Naive thymus-derived CD4-positive, alpha-beta T cell (primary cell): ENCODE measurements at regions not wholly inside any gene's neighbourhood (a gene's known extent, or its start where the extent isn't known, plus 50 kb on each side); places are given as distances from the start of the nearest gene placed in this dataset.

Source experiments
- ATAC-seq: fragments of 150-1000 bp; cut with Tn5 transposase; 2 replicates; pipeline ENCODE4 v1.10.0; 2021; ENCODE audit warnings: mild to moderate bottlenecking, moderate library complexity
- CTCF ChIA-PET: fragments of 350-600 bp; sonication (Branson Sonifier 250); formaldehyde crosslinking; loops from one replicate; lab custom pipeline; 2021; ENCODE audit warnings: antibody characterized with exemption; lab: Charles Lee
- POLR2A ChIA-PET: fragments of 350-600 bp; sonication (Branson Sonifier 250); formaldehyde crosslinking; loops from one replicate; lab custom pipeline; 2021; ENCODE audit warnings: antibody characterized with exemption, inconsistent platforms; lab: Charles Lee
- DNase-seq, 9 donors: peaks; one replicate each; pipeline versions ENCODE4 v3.0.0 to v3.0.0-alpha.2; 2020 to 2022; ENCODE audit warnings: mixed read lengths in 1 of 9
- H3K27ac ChIP-seq: one replicate; pipeline ENCODE4 v1.7.0; 2013; ENCODE audit warnings: mild to moderate bottlenecking, low read depth, low read length, moderate library complexity
- H3K27me3 ChIP-seq, 2 donors: one replicate each; pipeline ENCODE4 v1.7.0; 2013; ENCODE audit warnings: low read length in 2 of 2, mild to moderate bottlenecking in 2 of 2, moderate library complexity in 2 of 2; ENCODE audit not compliant: control insufficient read depth in 2 of 2, insufficient read depth in 2 of 2
- H3K36me3 ChIP-seq, 3 experiments: 1 replicate in 2 of 3; 2 replicates in 1 of 3; pipeline ENCODE4 v1.7.0; 2013; ENCODE audit warnings: low read length in 3 of 3, mild to moderate bottlenecking in 3 of 3, moderate library complexity in 1 of 3; ENCODE audit not compliant: insufficient read depth in 3 of 3, control insufficient read depth in 2 of 3
- H3K4me1 ChIP-seq, 2 donors: one replicate each; pipeline ENCODE4 v1.7.0; 2013; ENCODE audit warnings: low read length in 2 of 2, mild to moderate bottlenecking in 2 of 2, moderate library complexity in 1 of 2; ENCODE audit not compliant: control insufficient read depth in 2 of 2, insufficient read depth in 2 of 2
- H3K4me3 ChIP-seq: 2 replicates; pipeline ENCODE4 v1.7.0; 2013; ENCODE audit warnings: mild to moderate bottlenecking, low read length
- H3K9me3 ChIP-seq, 3 experiments: 1 replicate in 2 of 3; 2 replicates in 1 of 3; pipeline ENCODE4 v1.7.0; 2013; ENCODE audit warnings: low read length in 3 of 3; ENCODE audit not compliant: control insufficient read depth in 2 of 3
- H3K27ac Mint-ChIP-seq, 9 donors: one replicate each; pipeline ENCODE4 v1.8.0; 2020 to 2022; ENCODE audit warnings: mixed read lengths in 9 of 9, mild to moderate bottlenecking in 8 of 9, moderate library complexity in 5 of 9, inconsistent platforms in 2 of 9
- H3K27me3 Mint-ChIP-seq, 5 donors: one replicate each; pipeline ENCODE4 v1.8.0; 2021 to 2022; ENCODE audit warnings: mixed read lengths in 5 of 5, mild to moderate bottlenecking in 1 of 5
- H3K36me3 Mint-ChIP-seq, 5 donors: one replicate each; pipeline ENCODE4 v1.8.0; 2020 to 2022; ENCODE audit warnings: mixed read lengths in 5 of 5, mild to moderate bottlenecking in 3 of 5, inconsistent platforms in 1 of 5
- H3K4me1 Mint-ChIP-seq, 7 donors: one replicate each; pipeline ENCODE4 v1.8.0; 2020 to 2022; ENCODE audit warnings: mixed read lengths in 7 of 7, mild to moderate bottlenecking in 3 of 7, inconsistent platforms in 1 of 7
- H3K4me3 Mint-ChIP-seq, 10 donors: one replicate each; pipeline ENCODE4 v1.8.0; 2020 to 2022; ENCODE audit warnings: mild to moderate bottlenecking in 10 of 10, mixed read lengths in 10 of 10, moderate library complexity in 6 of 10, inconsistent platforms in 2 of 10
- H3K9me3 Mint-ChIP-seq, 11 donors: one replicate each; pipeline ENCODE4 v1.8.0; 2020 to 2022; ENCODE audit warnings: mixed read lengths in 11 of 11, mild to moderate bottlenecking in 4 of 11, inconsistent platforms in 1 of 11, moderate library complexity in 1 of 11
- intact Hi-C, 2 donors: fragments of 100-400 bp; cut with micrococcal nuclease; formaldehyde crosslinking; loops; one replicate each; pipeline ENCODE4 v1.15.1; 2023

DNA sequence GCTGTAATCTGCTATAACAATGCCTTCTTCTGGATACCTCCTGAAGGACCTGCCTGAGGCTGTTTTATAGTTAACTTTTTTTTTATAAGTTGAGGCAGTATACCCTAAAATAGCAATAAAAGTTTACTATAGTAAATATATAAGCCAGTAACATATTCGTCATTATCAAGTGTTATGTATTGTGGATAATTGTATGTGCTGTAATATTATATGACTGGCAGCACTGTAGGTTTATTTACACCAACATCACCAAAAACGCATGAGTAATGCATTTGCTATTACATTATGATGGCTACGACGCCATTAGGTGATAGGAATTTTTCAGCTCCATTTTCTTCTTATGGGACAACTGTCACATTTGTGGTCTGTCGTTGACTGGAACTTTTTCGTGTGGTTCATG lies 237.2 kb upstream of the PITX2 start:
- intact Hi-C loops = no loop called here
- Mint-ChIP-seq H3K4me3 (no peak overlapping the region), H3K27ac (no peak overlapping the region), H3K27me3 (no peaks in the 10 kb centered on the region), H3K4me1 (no peaks in the 10 kb centered on the region), H3K9me3 (peaks cover 0 to 5% (median 0%) of the 10 kb centered on the region in 11 donors), H3K36me3 (no peaks in the 10 kb centered on the region)
- DNase-seq (no peak), ATAC-seq (no peak)
- Histone ChIP-seq H3K36me3 (no peaks in the 10 kb centered on the region), H3K4me3 (no peak overlapping the region), H3K27me3 (no peaks in the 10 kb centered on the region), H3K4me1 (no peaks in the 10 kb centered on the region), H3K27ac (no peak overlapping the region), H3K9me3 (peaks cover 0 to 3% (median 0%) of the 10 kb centered on the region in 3 experiments)
- POLR2A ChIA-PET = no interaction called here
- CTCF ChIA-PET = no interaction called here

DNA sequence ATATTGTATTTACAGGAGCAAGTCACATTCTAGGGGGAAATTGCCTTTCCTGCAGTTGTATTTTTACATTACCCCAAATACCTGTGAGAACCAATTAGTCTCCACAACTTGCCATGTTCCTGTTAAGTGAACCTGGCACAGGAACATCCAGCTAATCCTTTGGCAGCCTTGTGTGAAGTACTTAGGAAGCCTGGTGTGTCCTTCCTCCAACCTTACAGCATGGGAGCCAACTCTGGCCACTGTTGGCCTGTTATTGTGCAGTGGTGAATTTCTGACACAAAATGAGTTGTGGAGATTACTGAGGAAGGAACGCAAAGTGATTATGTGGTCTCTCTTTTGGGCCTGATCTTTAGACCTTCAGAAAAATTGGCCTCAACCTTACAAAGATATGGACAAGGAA lies 238.0 kb upstream of the PITX2 start:
- intact Hi-C loops = no loop called here
- no peaks in the 10 kb centered on the region for H3K36me3 Mint-ChIP-seq
- no peak overlapping the region for H3K4me3 Mint-ChIP-seq
- no peak for ATAC-seq
- CTCF ChIA-PET = no interaction called here
- no peaks in the 10 kb centered on the region for H3K36me3 ChIP-seq
- POLR2A ChIA-PET = no interaction called here
- no peaks in the 10 kb centered on the region for H3K4me1 Mint-ChIP-seq
- no peaks in the 10 kb centered on the region for H3K4me1 ChIP-seq
- H3K27me3 Mint-ChIP-seq = no peaks in the 10 kb centered on the region
- H3K27ac Mint-ChIP-seq = no peak overlapping the region
- no peaks in the 10 kb centered on the region for H3K9me3 ChIP-seq
- DNase-seq = no peak
- no peak overlapping the region for H3K27ac ChIP-seq
- no peak overlapping the region for H3K4me3 ChIP-seq
- H3K9me3 Mint-ChIP-seq = peaks cover 0 to 5% (median 0%) of the 10 kb centered on the region in 11 donors
- no peaks in the 10 kb centered on the region for H3K27me3 ChIP-seq

DNA sequence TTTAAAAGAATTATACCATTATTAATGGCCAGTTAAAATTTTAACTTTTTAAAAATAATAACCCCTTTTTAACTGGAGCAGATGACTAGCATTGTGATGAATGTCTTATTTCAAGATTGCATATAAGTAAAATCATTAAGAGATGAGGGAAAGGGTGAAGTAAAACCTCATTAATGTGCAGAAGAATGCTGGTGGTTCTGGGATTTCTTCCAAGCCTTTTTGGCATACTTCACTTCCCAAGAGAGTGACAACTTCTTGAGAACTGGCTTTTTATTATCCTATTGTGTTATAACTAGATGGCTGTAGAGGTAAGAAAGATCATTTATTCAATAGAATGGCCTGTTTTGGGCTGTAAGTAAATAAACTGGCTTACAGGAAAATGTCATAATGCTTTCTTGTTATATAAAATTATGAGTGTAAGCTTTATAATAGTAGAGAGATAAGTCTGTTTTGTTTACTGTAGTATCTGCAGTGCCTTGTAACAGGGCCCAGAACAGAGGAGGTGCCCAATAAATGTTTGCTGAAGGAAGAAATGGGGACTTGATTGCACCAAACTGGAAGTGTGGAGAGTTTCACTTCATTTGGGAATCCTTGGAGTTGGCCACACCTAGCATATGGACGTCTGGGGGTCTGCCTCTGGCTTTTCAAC lies 242.9 kb upstream of the PITX2 start:
- ChIA-PET POLR2A (no interaction called here), CTCF (no interaction called here)
- no peaks in the 10 kb centered on the region for H3K27me3 ChIP-seq
- intact Hi-C loops = no loop called here
- Mint-ChIP-seq H3K4me3 (no peak overlapping the region), H3K36me3 (no peaks in the 10 kb centered on the region), H3K27ac (no peak overlapping the region), H3K4me1 (peaks cover 0 to 4% (median 0%) of the 10 kb centered on the region in 7 donors), H3K9me3 (peaks cover 0 to 6% (median 0%) of the 10 kb centered on the region in 11 donors), H3K27me3 (no peaks in the 10 kb centered on the region)
- H3K9me3 ChIP-seq = no peaks in the 10 kb centered on the region
- ATAC-seq (no peak), DNase-seq (no peak)
- H3K4me1 ChIP-seq = no peaks in the 10 kb centered on the region
- H3K27ac ChIP-seq = no peak overlapping the region
- no peaks in the 10 kb centered on the region for H3K36me3 ChIP-seq
- H3K4me3 ChIP-seq = no peak overlapping the region

DNA sequence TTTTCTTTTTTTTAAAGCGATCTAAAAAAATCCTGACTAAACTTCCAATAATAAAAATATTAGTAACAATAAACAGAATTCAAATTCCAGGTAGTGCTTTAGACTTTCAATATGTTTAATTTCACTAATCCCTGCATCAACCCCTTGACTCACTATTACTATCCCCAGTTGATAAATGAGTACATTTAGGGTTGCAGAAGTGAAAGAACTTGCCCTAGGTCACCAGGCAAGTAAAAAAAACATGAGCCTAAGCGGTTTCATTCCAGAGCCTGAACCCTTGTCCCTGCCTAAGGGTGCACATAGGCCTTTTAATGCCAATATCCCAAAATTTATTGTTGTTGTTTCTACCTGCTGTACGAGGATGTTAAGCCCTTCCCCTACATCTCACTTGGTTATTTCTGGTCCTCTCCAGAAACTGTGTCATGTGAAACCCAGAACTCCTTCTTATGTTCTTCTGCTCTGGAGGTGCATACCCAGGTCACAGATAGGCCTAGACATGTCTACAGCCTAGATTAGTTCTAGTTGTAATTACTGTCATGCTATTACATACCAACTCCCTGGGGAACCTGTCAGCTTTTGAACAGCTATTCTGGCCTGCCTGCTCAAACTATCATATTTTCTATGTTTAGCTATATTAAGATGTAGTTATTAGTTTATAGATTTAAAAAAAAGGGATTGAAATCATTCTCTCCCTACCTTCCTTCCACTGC lies 244.5 kb upstream of the PITX2 start:
- ChIA-PET CTCF (no interaction called here), POLR2A (no interaction called here)
- intact Hi-C loops = no loop called here
- DNase-seq (no peak), ATAC-seq (no peak)
- Mint-ChIP-seq H3K36me3 (no peaks in the 10 kb centered on the region), H3K4me3 (no peak overlapping the region), H3K9me3 (peaks cover 0 to 6% (median 0%) of the 10 kb centered on the region in 11 donors), H3K27me3 (no peaks in the 10 kb centered on the region), H3K27ac (no peak overlapping the region), H3K4me1 (peaks cover 0 to 4% (median 0%) of the 10 kb centered on the region in 7 donors)
- Histone ChIP-seq H3K4me1 (no peaks in the 10 kb centered on the region), H3K27me3 (no peaks in the 10 kb centered on the region), H3K27ac (no peak overlapping the region), H3K36me3 (no peaks in the 10 kb centered on the region), H3K4me3 (no peak overlapping the region), H3K9me3 (no peaks in the 10 kb centered on the region)

DNA sequence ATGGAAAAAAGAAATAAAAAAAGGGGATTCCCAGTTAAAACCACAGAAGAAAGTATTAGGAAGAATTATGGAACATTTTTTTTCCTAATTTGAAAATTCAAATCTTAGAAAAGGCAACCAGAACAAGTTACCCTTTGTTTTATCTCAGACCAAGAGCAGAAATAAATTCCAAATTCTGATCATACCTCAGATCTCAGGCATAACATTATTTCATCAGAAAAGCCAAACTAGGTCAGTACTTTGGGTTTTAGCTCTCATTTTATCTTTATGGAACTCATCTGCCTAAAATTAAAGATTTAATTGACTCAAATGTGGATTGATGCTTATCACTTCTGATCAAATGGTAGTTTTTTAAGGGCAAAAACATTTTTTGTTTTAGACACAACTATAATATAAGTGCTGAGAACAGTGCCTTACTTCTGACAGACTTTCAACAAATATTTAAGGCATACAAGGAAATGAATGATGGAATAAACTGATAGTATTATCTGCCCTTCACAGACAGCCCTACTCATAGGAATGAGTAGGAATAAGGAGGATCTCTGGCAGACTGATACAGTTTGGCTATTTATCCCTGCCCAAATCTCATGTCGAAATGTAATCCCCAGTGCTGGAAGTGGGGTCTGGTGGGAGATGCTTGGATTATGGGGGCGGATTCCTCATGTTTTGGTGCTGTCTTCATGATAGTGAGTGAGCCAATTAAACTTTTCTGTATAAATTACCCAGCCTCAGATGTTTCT lies 245.3 kb upstream of the PITX2 start:
- ChIA-PET POLR2A (no interaction called here), CTCF (no interaction called here)
- no peak for ATAC-seq
- peaks cover 0 to 6% (median 0%) of the 10 kb centered on the region in 11 donors for H3K9me3 Mint-ChIP-seq
- H3K4me1 Mint-ChIP-seq = peaks cover 0 to 4% (median 0%) of the 10 kb centered on the region in 7 donors
- no peak for DNase-seq
- intact Hi-C loops = no loop called here
- H3K4me1 ChIP-seq = no peaks in the 10 kb centered on the region
- no peak overlapping the region for H3K27ac ChIP-seq
- H3K27me3 ChIP-seq = no peaks in the 10 kb centered on the region
- H3K9me3 ChIP-seq = no peaks in the 10 kb centered on the region
- no peaks in the 10 kb centered on the region for H3K27me3 Mint-ChIP-seq
- H3K36me3 Mint-ChIP-seq = no peaks in the 10 kb centered on the region
- no peak overlapping the region for H3K4me3 ChIP-seq
- no peaks in the 10 kb centered on the region for H3K36me3 ChIP-seq
- H3K27ac Mint-ChIP-seq = no peak overlapping the region
- H3K4me3 Mint-ChIP-seq = no peak overlapping the region

DNA sequence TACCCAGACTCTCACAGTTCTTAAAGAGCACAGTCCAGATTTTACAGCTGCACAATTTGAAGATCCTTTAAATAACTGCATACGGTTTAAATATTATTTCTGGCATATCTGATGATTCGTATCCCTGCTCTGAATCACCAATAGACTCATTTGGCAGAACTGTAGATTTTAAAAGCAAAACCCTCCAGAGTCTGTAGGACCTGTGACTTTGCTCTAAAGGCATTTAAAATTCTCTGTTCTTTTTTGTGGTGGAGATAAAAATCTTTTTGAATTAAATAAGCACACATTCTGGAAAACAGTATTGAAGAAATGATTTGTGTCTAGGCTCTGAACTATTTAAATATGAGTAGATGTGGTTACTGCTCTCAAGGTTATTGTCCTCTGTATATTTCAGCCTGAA lies 246.2 kb upstream of the PITX2 start:
- CTCF ChIA-PET = no interaction called here
- POLR2A ChIA-PET = no interaction called here
- Histone ChIP-seq H3K27me3 (no peaks in the 10 kb centered on the region), H3K36me3 (no peaks in the 10 kb centered on the region), H3K4me3 (no peak overlapping the region), H3K4me1 (no peaks in the 10 kb centered on the region), H3K27ac (no peak overlapping the region), H3K9me3 (no peaks in the 10 kb centered on the region)
- H3K4me3 Mint-ChIP-seq = no peak overlapping the region
- peaks cover 0 to 4% (median 0%) of the 10 kb centered on the region in 7 donors for H3K4me1 Mint-ChIP-seq
- ATAC-seq = no peak
- H3K36me3 Mint-ChIP-seq = no peaks in the 10 kb centered on the region
- no peak overlapping the region for H3K27ac Mint-ChIP-seq
- no peaks in the 10 kb centered on the region for H3K27me3 Mint-ChIP-seq
- DNase-seq = no peak
- intact Hi-C loops = no loop called here
- H3K9me3 Mint-ChIP-seq = peaks cover 0 to 6% (median 0%) of the 10 kb centered on the region in 11 donors
